ENCODE measurements at regions not wholly inside any gene's neighbourhood (a gene's known extent, or its start where the extent isn't known, plus 50 kb on each side); places are given as distances from the start of the nearest gene placed in this dataset.

- no peak for DNase-seq
These were observed 51.3 kb upstream of the CNKSR3 start for GRCh38 chr6:154561750-154562149.

DNA sequence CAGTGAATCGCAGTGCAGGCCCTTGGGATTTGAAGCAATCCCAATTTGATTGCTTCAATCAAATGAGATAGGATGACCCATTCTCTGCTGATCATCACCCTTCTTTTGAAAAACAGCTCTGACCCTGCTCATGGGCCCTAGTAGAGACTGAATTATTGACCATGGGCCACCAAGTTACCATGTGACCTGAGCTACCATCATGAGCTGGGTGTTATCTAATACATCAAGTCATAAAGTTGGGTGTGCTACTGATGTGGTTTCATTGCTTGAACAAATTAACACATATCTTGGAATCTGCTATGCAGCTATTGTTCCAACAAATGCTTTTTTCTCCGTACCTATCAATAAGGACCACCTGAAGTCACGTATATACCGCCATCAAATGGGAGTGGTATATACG, 54.8 kb upstream of the CNKSR3 start:
- no peak for DNase-seq

DNA sequence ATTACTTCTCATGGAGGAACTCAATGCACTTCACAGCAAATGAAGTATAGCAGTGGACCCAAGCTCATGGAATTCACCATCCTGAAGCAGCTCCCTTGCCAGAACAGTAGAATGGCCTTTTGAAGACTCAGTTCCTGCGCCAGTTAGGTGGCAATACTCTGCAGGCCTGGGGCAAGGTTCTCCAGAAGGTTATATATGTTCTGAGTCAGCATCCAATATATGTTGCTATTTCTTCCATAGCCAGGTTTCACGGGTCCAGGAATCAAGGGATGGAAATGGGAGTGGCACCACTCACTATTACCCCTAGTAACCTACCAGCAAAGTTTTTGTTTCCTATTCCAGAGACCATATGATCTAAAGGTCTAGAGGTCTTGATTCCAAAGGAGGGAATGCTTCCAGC, 56.4 kb upstream of the CNKSR3 start:
- DNase-seq: no peak

GRCh38 chr6:154567695-154568220, 57.3 kb upstream of the CNKSR3 start:
- DNase-seq: peak; percentile 95

GRCh38 chr6:154569156-154569862, 58.8 kb upstream of the CNKSR3 start:
- DNase-seq: peak; percentile 46

- no peak for DNase-seq
These were observed 60.0 kb upstream of the CNKSR3 start for GRCh38 chr6:154570505-154570904.

DNA sequence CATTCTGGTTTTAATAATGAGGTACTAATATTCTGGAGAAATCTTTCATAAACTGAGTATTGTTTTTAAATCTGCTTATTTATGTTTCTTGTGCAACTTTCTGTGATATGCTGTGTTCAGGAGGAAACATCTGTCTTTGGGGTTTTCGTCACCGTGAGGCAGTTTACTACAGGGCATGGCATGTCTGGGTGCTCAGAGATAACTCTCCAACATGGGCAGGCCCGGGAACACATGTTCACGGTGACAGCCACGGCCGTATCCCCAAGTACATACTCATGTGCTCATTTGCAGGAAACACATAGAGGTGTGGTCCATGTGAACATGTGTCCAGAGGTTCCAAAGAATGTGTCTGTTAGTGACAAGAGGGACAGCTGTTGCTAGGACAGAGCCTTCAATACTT, 62.1 kb upstream of the CNKSR3 start:
- no peak for DNase-seq

DNA sequence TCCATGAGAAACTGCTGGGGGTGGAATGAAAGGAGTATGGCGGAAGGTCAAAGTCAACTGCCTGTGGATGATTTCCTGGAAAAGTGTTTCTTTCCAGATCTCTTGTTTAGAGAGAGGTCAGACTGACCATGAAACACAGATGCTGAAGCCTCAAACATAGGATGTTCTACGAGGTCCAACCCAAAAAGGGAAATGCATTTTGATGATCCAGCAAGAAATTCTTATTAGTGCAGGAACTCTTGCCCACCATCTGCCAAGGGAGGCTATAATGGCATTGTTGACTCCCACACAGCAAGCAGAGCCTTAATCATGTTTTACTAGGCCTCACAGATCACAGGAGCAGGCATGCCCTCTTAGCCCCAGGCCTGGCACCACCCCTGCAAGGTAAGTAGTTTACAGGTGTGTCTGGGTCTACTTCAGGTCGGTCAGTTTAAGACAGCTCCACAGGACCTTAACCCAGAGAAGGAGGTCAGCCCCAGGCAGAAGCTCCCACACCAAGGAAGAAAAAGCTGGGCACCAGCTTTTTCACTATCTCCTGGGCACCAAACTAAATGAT, 67.6 kb upstream of the CNKSR3 start:
- no peak for DNase-seq

DNA sequence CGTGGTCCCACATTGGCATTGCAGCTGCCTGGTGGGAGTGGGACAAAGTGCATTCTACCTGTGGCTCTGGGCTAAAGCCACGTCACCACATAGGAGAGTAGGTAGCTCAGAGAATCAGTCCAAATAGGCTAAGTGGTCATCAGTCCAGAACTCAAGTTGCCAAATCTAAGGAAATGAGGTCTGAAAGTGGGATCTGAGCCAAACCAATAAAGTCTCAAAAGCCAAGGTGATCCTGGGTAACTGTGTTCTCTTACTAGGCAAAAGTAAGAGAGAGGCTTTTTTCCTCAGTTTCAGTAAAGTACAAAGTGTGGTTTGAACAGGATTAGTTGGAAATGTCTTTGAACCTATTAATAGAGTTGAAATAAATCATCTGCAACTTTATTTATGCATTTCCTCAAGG, 68.6 kb upstream of the CNKSR3 start:
- no peak for DNase-seq

- DNase-seq: no peak
These were observed 69.0 kb upstream of the CNKSR3 start for GRCh38 chr6:154579485-154579884.

DNA sequence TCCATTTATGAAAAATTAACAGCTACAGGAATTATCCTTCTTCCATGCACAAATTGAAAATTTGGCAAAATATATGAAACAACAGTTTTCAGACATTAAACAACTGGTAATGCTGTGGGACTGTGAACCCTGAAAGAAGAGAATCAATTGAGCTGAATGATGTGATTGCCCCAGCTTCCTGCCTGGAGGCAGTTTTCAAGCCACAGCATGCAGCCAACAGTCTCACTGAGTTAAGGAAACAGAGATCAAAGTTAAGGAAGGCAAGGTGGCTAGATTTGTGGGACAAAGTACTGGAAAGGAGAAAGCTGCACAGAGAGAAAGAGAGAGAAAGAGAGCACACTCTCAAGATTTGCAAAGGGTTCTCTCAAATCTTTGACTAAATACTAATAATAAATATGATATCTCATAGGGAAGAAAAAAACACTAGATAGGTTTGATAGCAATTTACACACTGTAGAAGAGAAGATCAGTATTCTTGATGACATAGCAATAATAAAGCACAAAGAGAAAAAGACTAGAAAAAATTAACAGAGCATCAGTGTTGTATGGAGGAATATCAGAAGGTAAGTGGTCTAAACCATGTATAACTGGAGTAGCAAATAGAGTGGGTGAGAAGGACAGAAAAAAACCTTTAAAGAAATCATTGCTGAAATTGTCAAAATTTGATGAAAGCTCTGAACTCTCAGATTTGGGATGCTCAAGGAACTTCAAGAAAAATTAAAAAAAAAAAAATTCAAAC, 70.1 kb upstream of the CNKSR3 start:
- no peak for DNase-seq

DNA sequence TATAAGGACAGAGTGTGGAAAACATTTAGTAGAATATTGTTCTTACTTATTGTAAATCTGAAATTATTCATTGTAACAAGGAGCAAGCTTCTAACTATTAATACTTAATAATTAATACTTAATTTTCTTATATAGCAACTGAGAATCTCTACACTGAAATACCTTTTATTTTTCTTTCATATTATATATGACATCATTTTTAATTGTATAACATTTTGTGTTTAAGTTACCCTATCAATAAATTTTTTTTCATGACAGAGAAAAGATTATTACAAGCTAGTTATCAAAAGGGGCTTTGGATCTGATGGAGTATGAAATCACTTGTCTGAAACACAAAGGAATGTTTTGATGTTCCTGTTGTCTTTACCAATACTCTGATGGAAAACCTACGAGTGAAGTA, 72.2 kb upstream of the CNKSR3 start:
- no peak for DNase-seq

DNA sequence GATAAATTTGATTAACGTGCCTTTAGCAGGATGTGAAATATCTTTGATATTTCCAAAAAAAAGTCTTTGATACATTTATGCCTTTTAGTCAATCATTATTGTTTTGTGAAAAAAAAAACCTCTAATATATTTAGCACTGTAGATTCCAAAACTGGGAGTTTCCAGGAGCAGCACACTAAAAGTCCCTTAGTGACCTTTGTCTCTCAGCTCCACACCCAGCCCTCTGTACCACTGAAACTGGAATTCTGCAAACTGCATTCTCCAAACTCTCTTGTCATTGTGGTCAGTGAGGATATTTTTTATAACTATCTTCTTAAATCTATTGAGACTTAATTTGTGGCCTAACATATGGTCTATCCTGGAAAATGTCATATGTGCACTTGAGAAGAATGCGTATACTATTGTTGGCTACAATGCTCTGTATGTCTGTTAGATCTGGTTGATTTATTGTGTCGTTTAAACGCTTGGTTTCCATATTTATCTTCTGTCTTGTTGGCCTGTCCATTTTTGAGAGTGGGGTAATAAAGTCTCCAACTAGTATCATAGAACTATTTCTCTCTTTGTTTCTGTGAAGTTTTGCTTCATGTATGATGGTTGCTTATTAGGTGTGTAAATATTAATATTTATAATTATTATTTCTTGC, 73.2 kb upstream of the CNKSR3 start:
- DNase-seq: no peak

DNA sequence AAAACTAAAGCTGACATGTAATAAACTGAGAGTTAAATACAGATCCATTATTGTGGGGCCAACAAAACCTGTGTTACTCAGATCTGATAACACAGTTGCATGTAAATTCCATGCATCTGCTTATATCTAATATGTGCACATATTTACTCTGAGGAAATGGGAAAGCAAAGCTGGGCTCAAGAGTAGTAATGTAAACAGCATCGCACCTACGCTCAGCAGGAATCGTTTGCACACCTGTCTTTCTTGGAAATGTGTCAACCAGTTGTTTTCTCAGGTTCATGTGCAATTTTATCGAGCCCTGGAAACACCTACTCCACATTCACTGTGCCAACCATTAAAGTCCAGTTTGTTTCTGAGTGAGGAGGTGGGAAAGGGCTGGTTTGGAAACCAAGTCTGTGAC, 80.3 kb upstream of the CNKSR3 start:
- peak; percentile 99 for DNase-seq

DNA sequence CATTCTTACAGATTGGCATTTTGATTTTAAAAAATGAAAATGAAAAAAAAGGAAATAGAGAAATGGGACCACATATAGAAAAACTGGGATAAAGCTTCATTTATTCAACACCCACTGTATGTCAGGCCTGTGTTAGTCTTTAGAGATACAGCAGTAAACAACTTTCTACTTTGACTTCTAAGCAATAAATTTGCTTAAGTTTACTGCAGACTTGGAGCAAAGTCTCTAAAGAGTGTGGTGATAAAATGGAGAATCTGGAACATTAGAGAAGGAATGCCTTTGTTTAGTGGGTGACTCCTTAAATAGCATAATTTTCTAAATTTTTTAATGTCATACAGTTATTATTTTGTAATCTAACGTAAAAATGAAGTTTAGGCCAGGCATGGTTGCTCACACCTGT, 80.7 kb upstream of the CNKSR3 start:
- no peak for DNase-seq

GRCh38 chr6:154592199-154592860, 81.8 kb upstream of the CNKSR3 start:
- DNase-seq: no peak

DNA sequence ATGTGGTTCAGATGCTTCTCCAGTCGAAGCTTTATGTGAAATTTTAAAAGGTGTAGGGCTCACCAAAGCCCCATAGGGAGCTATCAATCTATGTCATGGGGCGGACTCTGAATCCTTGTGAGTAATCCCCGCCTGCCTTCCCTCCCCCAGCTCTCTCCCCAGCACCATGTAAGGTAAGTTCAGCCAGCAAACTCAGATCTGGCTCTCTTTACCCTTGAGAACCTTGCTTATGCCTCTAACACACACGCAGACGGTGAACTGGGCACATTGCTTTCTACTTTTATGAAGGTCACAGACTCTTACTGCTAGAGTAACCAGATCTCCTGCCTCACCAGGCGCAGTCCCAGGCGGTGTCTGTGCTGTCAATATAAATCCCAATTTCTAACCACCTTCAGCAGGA, 82.6 kb upstream of the CNKSR3 start:
- no peak for DNase-seq

- no peak for DNase-seq
These were observed 84.2 kb upstream of the CNKSR3 start for GRCh38 chr6:154594496-154595198.

DNA sequence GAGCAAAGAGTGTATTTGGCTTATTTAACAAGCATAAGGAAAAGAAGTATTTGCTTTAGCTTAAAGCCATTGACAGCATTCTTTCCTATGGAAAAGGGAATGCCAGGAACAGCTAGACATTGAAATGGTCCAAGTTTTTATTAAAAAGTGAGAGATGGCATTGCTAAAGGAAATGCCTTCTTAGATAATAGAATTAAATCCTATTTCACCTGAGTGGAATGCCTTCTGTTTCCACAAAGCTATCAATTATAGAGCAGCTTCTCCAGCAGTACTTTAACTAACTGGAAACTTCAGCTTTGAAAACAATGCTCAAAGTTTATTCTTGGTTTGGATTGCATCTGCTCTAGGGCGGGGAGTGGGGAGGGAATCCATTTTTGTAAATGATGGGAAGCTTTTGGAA, 85.1 kb upstream of the CNKSR3 start:
- DNase-seq: no peak

- DNase-seq: no peak
These were observed 85.5 kb upstream of the CNKSR3 start for GRCh38 chr6:154596009-154596408.

DNA sequence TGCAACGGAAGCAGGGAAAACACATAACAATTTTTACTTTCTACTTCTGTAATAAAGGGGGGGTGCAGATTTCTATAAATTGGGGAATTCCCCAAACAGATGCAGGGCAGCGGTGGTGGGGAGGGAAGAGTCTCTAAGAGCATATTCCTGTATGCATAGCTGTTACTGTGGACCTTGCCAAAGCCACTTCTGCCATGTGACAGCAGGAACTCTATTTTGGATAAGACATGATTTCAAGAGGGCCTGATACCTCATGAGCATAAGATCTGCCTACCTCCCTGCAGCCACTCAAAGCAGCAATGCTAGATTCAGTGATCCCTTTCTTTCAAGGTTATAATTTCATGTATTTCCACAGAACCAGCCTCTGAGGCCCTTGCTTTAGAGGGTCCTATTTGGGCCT, 86.2 kb upstream of the CNKSR3 start:
- DNase-seq: no peak

GRCh38 chr6:154598399-154598798, 87.9 kb upstream of the CNKSR3 start:
- no peak for DNase-seq

Measured in NCI-H748 treated with DMSO at 0.1 percent for 48 hours (cell line).